WTC11 (cell line): ENCODE measurements at regions not wholly inside any gene's neighbourhood (a gene's known extent, or its start where the extent isn't known, plus 50 kb on each side); places are given as distances from the start of the nearest gene placed in this dataset.

Experiments used
- ATF2 ChIP-seq: sonication (generic); formaldehyde crosslinking; IDR thresholded peaks from 2 replicates; pipeline ENCODE4 v1.8.1; 2022; ENCODE audit warnings: low read depth, missing genetic modification reagents, borderline replicate concordance
- CTCF ChIP-seq: fragments of 200-600 bp; IDR thresholded peaks from 2 replicates; pipeline ENCODE4 v1.8.0; 2022; ENCODE audit warnings: antibody characterized with exemption
- IRF1 ChIP-seq: sonication (generic); formaldehyde crosslinking; IDR thresholded peaks from 2 replicates; pipeline ENCODE4 v1.8.0; 2023; ENCODE audit warnings: missing genetic modification reagents
- OVOL2 ChIP-seq: fragments of 250-450 bp; sonication (Bioruptor Pico); IDR thresholded peaks from 2 replicates; pipeline ENCODE4 v1.9.0; 2021; ENCODE audit warnings: mild to moderate bottlenecking, borderline replicate concordance
- USF2 ChIP-seq: sonication (generic); formaldehyde crosslinking; IDR thresholded peaks from 2 replicates; pipeline ENCODE4 v1.8.1; 2023; ENCODE audit warnings: mild to moderate bottlenecking, missing genetic modification reagents, moderate library complexity
- TF ChIP-seq, protein P1 (sequence below): sonication (generic); formaldehyde crosslinking; IDR thresholded peaks from 2 replicates; pipeline ENCODE4 v1.8.0; 2022; ENCODE audit warnings: mild to moderate bottlenecking, missing genetic modification reagents
- TF ChIP-seq, protein P2 (sequence below): sonication (generic); formaldehyde crosslinking; IDR thresholded peaks from 2 replicates; pipeline ENCODE4 v1.8.0; 2022; ENCODE audit warnings: missing genetic modification reagents
- TF ChIP-seq, protein P3 (sequence below): fragments of 250-450 bp; sonication (Bioruptor Pico); IDR thresholded peaks from 2 replicates; pipeline ENCODE4 v2.1.2; 2022; ENCODE audit warnings: mild to moderate bottlenecking, moderate library complexity
- TF ChIP-seq, protein P4 (sequence below): sonication (generic); formaldehyde crosslinking; conservative IDR thresholded peaks from 2 replicates; pipeline ENCODE4 v1.8.1; 2023; ENCODE audit warnings: mild to moderate bottlenecking, low read depth, missing genetic modification reagents, moderate library complexity

DNA sequence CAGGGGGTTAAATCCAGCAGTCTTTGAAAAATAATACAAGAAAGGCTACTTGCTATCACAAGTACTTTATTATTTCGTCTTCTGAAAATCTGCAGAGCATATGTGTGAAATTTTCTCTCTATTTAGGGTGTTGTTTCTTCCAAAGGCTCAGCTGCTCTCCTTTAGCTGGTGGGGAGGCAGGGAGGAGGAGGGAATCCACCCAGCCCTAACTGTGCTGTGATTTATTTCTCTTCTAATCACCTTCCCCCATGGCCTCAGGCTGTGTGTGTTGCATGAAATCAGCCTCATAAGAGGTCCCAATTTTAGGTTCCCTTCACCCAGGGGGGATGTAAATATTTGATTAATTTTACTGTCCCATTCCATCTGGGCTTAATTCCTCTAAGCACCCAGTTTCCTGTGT lies 77.6 kb upstream of the PGBD5 start:
- TF ChIP-seq, protein P1, sequence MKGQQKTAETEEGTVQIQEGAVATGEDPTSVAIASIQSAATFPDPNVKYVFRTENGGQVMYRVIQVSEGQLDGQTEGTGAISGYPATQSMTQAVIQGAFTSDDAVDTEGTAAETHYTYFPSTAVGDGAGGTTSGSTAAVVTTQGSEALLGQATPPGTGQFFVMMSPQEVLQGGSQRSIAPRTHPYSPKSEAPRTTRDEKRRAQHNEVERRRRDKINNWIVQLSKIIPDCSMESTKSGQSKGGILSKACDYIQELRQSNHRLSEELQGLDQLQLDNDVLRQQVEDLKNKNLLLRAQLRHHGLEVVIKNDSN (CRISPR knock-in tag), result no peak
- TF ChIP-seq CTCF (no peak), OVOL2 (CRISPR knock-in tag) (no peak), ATF2 (CRISPR knock-in tag) (no peak), USF2 (CRISPR knock-in tag) (no peak), IRF1 (CRISPR knock-in tag) (no peak)
- TF ChIP-seq, protein P2, sequence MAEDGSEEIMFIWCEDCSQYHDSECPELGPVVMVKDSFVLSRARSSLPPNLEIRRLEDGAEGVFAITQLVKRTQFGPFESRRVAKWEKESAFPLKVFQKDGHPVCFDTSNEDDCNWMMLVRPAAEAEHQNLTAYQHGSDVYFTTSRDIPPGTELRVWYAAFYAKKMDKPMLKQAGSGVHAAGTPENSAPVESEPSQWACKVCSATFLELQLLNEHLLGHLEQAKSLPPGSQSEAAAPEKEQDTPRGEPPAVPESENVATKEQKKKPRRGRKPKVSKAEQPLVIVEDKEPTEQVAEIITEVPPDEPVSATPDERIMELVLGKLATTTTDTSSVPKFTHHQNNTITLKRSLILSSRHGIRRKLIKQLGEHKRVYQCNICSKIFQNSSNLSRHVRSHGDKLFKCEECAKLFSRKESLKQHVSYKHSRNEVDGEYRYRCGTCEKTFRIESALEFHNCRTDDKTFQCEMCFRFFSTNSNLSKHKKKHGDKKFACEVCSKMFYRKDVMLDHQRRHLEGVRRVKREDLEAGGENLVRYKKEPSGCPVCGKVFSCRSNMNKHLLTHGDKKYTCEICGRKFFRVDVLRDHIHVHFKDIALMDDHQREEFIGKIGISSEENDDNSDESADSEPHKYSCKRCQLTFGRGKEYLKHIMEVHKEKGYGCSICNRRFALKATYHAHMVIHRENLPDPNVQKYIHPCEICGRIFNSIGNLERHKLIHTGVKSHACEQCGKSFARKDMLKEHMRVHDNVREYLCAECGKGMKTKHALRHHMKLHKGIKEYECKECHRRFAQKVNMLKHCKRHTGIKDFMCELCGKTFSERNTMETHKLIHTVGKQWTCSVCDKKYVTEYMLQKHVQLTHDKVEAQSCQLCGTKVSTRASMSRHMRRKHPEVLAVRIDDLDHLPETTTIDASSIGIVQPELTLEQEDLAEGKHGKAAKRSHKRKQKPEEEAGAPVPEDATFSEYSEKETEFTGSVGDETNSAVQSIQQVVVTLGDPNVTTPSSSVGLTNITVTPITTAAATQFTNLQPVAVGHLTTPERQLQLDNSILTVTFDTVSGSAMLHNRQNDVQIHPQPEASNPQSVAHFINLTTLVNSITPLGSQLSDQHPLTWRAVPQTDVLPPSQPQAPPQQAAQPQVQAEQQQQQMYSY (CRISPR knock-in tag), result no peak
- TF ChIP-seq, protein P3, sequence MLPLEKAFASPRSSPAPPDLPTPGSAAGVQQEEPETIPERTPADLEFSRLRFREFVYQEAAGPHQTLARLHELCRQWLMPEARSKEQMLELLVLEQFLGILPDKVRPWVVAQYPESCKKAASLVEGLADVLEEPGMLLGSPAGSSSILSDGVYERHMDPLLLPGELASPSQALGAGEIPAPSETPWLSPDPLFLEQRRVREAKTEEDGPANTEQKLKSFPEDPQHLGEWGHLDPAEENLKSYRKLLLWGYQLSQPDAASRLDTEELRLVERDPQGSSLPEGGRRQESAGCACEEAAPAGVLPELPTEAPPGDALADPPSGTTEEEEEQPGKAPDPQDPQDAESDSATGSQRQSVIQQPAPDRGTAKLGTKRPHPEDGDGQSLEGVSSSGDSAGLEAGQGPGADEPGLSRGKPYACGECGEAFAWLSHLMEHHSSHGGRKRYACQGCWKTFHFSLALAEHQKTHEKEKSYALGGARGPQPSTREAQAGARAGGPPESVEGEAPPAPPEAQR (CRISPR knock-in tag), result no peak
- TF ChIP-seq, protein P4, sequence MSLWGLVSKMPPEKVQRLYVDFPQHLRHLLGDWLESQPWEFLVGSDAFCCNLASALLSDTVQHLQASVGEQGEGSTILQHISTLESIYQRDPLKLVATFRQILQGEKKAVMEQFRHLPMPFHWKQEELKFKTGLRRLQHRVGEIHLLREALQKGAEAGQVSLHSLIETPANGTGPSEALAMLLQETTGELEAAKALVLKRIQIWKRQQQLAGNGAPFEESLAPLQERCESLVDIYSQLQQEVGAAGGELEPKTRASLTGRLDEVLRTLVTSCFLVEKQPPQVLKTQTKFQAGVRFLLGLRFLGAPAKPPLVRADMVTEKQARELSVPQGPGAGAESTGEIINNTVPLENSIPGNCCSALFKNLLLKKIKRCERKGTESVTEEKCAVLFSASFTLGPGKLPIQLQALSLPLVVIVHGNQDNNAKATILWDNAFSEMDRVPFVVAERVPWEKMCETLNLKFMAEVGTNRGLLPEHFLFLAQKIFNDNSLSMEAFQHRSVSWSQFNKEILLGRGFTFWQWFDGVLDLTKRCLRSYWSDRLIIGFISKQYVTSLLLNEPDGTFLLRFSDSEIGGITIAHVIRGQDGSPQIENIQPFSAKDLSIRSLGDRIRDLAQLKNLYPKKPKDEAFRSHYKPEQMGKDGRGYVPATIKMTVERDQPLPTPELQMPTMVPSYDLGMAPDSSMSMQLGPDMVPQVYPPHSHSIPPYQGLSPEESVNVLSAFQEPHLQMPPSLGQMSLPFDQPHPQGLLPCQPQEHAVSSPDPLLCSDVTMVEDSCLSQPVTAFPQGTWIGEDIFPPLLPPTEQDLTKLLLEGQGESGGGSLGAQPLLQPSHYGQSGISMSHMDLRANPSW (CRISPR knock-in tag), result no peak
